ENCODE measurements at regions not wholly inside any gene's neighbourhood (a gene's known extent, or its start where the extent isn't known, plus 50 kb on each side); places are given as distances from the start of the nearest gene placed in this dataset.
A peak's percentile ranks its signal among the peaks of the same experiment; 100 is the strongest.
"Not testable (repeated sequence)": the region's sequence is repeated elsewhere in the genome, so short reads cannot be mapped to it uniquely, and the experiment has no call there.

- peak; percentile 33 to 36 for DNase-seq
Measured at GRCh38 chr3:88000853-88001252, 58.0 kb downstream of the CGGBP1 start.

- no peak for DNase-seq
Measured at GRCh38 chr3:87997966-87998365, 60.8 kb downstream of the CGGBP1 start.

GRCh38 chr3:87997298-87997697 is 61.5 kb downstream of the CGGBP1 start:
- peak; percentile 51 to 57 for DNase-seq

- no peak for DNase-seq
Measured at GRCh38 chr3:87996882-87997281, 61.9 kb downstream of the CGGBP1 start.

- DNase-seq, result no peak
Measured at GRCh38 chr3:87993566-87993965, 65.2 kb downstream of the CGGBP1 start.

- no peak for DNase-seq
Measured at GRCh38 chr3:87987952-87988351, 70.9 kb downstream of the CGGBP1 start.

GRCh38 chr3:87982421-87982820 is 76.4 kb downstream of the CGGBP1 start:
- DNase-seq, result no peak

- DNase-seq, result no peak
Measured at GRCh38 chr3:87979527-87979926, 79.3 kb downstream of the CGGBP1 start.

GRCh38 chr3:87977765-87978164 is 81.0 kb downstream of the CGGBP1 start:
- DNase-seq, result no peak

- DNase-seq, result no peak
Measured at GRCh38 chr3:87975716-87976115, 83.1 kb downstream of the CGGBP1 start.

GRCh38 chr3:87973906-87974305 is 84.9 kb downstream of the CGGBP1 start:
- DNase-seq, result no peak

GRCh38 chr3:87969620-87970019 is 89.2 kb downstream of the CGGBP1 start:
- DNase-seq, result no peak

GRCh38 chr3:87968668-87969067 is 90.1 kb downstream of the CGGBP1 start:
- no peak for DNase-seq

GRCh38 chr3:87958289-87958688 is 100.5 kb downstream of the CGGBP1 start:
- DNase-seq, result no peak

- DNase-seq, result no peak
Measured at GRCh38 chr3:87957575-87957974, 101.2 kb downstream of the CGGBP1 start.

- no peak for DNase-seq
Measured at GRCh38 chr3:87949879-87950208, 109.0 kb downstream of the CGGBP1 start.

GRCh38 chr3:87949189-87949878 is 109.5 kb downstream of the CGGBP1 start:
- no peak for DNase-seq

GRCh38 chr3:87946007-87946406 is 112.8 kb downstream of the CGGBP1 start:
- DNase-seq, result not testable (repeated sequence)

- DNase-seq, result not testable (repeated sequence)
Measured at GRCh38 chr3:87942256-87942655, 116.5 kb downstream of the CGGBP1 start.

- no peak for DNase-seq
Measured at GRCh38 chr3:87924485-87924884, 134.3 kb downstream of the CGGBP1 start.

- no peak for DNase-seq
Measured at GRCh38 chr3:87920549-87920948, 138.3 kb downstream of the CGGBP1 start.

GRCh38 chr3:87901141-87901540 is 157.7 kb downstream of the CGGBP1 start:
- no peak for DNase-seq

- DNase-seq, result no peak
Measured at GRCh38 chr3:87900061-87900460, 158.7 kb downstream of the CGGBP1 start.

GRCh38 chr3:87898971-87899370 is 159.8 kb downstream of the CGGBP1 start:
- DNase-seq, result no peak

GRCh38 chr3:87895983-87896382 is 162.8 kb downstream of the CGGBP1 start:
- no peak for DNase-seq
